ENCODE measurements at regions not wholly inside any gene's neighbourhood (a gene's known extent, or its start where the extent isn't known, plus 50 kb on each side); places are given as distances from the start of the nearest gene placed in this dataset.
"Not testable (repeated sequence)": the region's sequence is repeated elsewhere in the genome, so short reads cannot be mapped to it uniquely, and the experiment has no call there.

- DNase-seq: peak in 2 of 56 donors; percentile 0 to 13
These were observed 847.6 kb downstream of the TTLL7 start for GRCh38 chr1:83151167-83151898.

- not testable (repeated sequence) for DNase-seq
These were observed 848.5 kb downstream of the TTLL7 start for GRCh38 chr1:83150479-83150878.

GRCh38 chr1:83145820-83146219 is 853.1 kb downstream of the TTLL7 start:
- not testable (repeated sequence) for DNase-seq

- not testable (repeated sequence) for DNase-seq
These were observed 856.1 kb downstream of the TTLL7 start for GRCh38 chr1:83142802-83143201.

GRCh38 chr1:83135524-83136157 is 863.3 kb downstream of the TTLL7 start:
- DNase-seq: not testable (repeated sequence)

- not testable (repeated sequence) for DNase-seq
These were observed 864.5 kb downstream of the TTLL7 start for GRCh38 chr1:83134322-83135014.

- DNase-seq: no peak
These were observed 867.3 kb downstream of the TTLL7 start for GRCh38 chr1:83131692-83131955.

GRCh38 chr1:83130886-83131691 is 867.8 kb downstream of the TTLL7 start:
- no peak for DNase-seq

- no peak for DNase-seq
These were observed 869.8 kb downstream of the TTLL7 start for GRCh38 chr1:83129107-83129506.

- no peak for DNase-seq
These were observed 873.5 kb downstream of the TTLL7 start for GRCh38 chr1:83125456-83125855.

- DNase-seq: no peak
These were observed 875.9 kb downstream of the TTLL7 start for GRCh38 chr1:83123019-83123418.

GRCh38 chr1:83118472-83118871 is 880.5 kb downstream of the TTLL7 start:
- DNase-seq: no peak

GRCh38 chr1:83117030-83117429 is 881.9 kb downstream of the TTLL7 start:
- DNase-seq: not testable (repeated sequence)

GRCh38 chr1:83115785-83116184 is 883.1 kb downstream of the TTLL7 start:
- DNase-seq: no peak

GRCh38 chr1:83114136-83114834 is 884.6 kb downstream of the TTLL7 start:
- DNase-seq: no peak

GRCh38 chr1:83113652-83114051 is 885.3 kb downstream of the TTLL7 start:
- no peak for DNase-seq

- no peak for DNase-seq
These were observed 886.6 kb downstream of the TTLL7 start for GRCh38 chr1:83112248-83112885.

- DNase-seq: no peak
These were observed 888.8 kb downstream of the TTLL7 start for GRCh38 chr1:83110156-83110555.

GRCh38 chr1:83109692-83110091 is 889.2 kb downstream of the TTLL7 start:
- no peak for DNase-seq

GRCh38 chr1:83104558-83104957 is 894.4 kb downstream of the TTLL7 start:
- no peak for DNase-seq

- DNase-seq: no peak
These were observed 895.6 kb downstream of the TTLL7 start for GRCh38 chr1:83103341-83103740.

Measured in amygdala (tissue), 56 donors.